SU-DHL-6 (cell line): ENCODE measurements at regions not wholly inside any gene's neighbourhood (a gene's known extent, or its start where the extent isn't known, plus 50 kb on each side); places are given as distances from the start of the nearest gene placed in this dataset.

Experiments used
- H2AFZ ChIP-seq: fragments of 200-600 bp; sonication (generic); 2 replicates; pipeline ENCODE4 v1.6.1; 2014; ENCODE audit warnings: low read depth, mild to moderate bottlenecking, moderate library complexity, mixed read lengths, antibody characterized with exemption, low read length; ENCODE audit not compliant: severe bottlenecking
- H3F3A ChIP-seq: fragments of 200-600 bp; shearing (Covaris generic); 2 replicates; pipeline ENCODE4 v1.6.0; 2016; ENCODE audit warnings: antibody characterized with exemption, mild to moderate bottlenecking; ENCODE audit not compliant: insufficient read depth
- H3K27ac ChIP-seq: fragments of 200-600 bp; sonication (generic); 2 replicates; pipeline ENCODE4 v1.5.1; 2016; ENCODE audit warnings: low read depth, mild to moderate bottlenecking, low read length, moderate library complexity, mixed read lengths
- H3K27me3 ChIP-seq: fragments of 200-600 bp; sonication (generic), shearing (Covaris generic); 2 replicates; pipeline ENCODE4 v1.6.0; 2014; ENCODE audit warnings: mild to moderate bottlenecking, low read length
- H3K36me3 ChIP-seq: fragments of 200-600 bp; sonication (generic); 2 replicates; pipeline ENCODE4 v1.6.1; 2014; ENCODE audit warnings: mild to moderate bottlenecking, low read length, mixed read lengths
- H3K4me2 ChIP-seq: fragments of 300-600, 200-600 bp; shearing (Covaris generic), sonication (generic); 2 replicates; pipeline ENCODE4 v1.6.0; 2014; ENCODE audit warnings: low read length, low read depth, mild to moderate bottlenecking; ENCODE audit not compliant: poor library complexity, severe bottlenecking
- H3K4me3 ChIP-seq: fragments of 200-600 bp; sonication (generic); 2 replicates; pipeline ENCODE4 v1.5.1; 2014; ENCODE audit warnings: antibody characterized with exemption, low read length, mild to moderate bottlenecking, mixed read lengths; ENCODE audit not compliant: insufficient read depth, poor library complexity, severe bottlenecking
- H3K79me2 ChIP-seq: fragments of 200-600 bp; sonication (generic); 2 replicates; pipeline ENCODE4 v1.6.1; 2014; ENCODE audit warnings: mild to moderate bottlenecking, low read length, moderate library complexity; ENCODE audit not compliant: insufficient read depth
- H3K9ac ChIP-seq: fragments of 200-600 bp; sonication (generic); 2 replicates; pipeline ENCODE4 v1.7.0; 2014; ENCODE audit warnings: mild to moderate bottlenecking, low read length
- H3K9me2 ChIP-seq: fragments of 200-600 bp; sonication (generic); replicated peaks from 2 replicates; pipeline ENCODE4 v1.6.1; 2014; ENCODE audit warnings: low read length; ENCODE audit not compliant: insufficient read depth
- H3K9me3 ChIP-seq: fragments of 200-600 bp; sonication (generic); 2 replicates; pipeline ENCODE4 v1.6.1; 2014; ENCODE audit warnings: low read length, mixed read lengths; ENCODE audit not compliant: insufficient read depth
- H4K20me1 ChIP-seq: fragments of 200-600 bp; sonication (generic); 2 replicates; pipeline ENCODE4 v1.6.1; 2014; ENCODE audit warnings: low read depth, mild to moderate bottlenecking, antibody characterized with exemption, low read length, moderate library complexity, mixed read lengths
- CTCF ChIP-seq: fragments of 200-600 bp; sonication (generic); IDR thresholded peaks from one replicate; pipeline ENCODE4 v1.5.1; 2017; ENCODE audit warnings: antibody characterized with exemption, mild to moderate bottlenecking, low read length, moderate library complexity; ENCODE audit not compliant: insufficient read depth, poor library complexity, severe bottlenecking
- EZH2phosphoT487 ChIP-seq: fragments of 200-600 bp; sonication (generic), shearing (Covaris generic); conservative IDR thresholded peaks from 2 replicates; pipeline ENCODE4 v1.6.1; 2018; ENCODE audit warnings: mild to moderate bottlenecking, antibody characterized with exemption, low read length, moderate library complexity, mixed read lengths

GRCh38 chr5:40030661-40031060 lies 605.9 kb upstream of the DAB2 start:
- Histone ChIP-seq H3K9ac (no peak overlapping the region), H3F3A (peaks cover 5% of the 10 kb centered on the region; the same call in 1 of the 2 replicates), H3K79me2 (no peaks in the 10 kb centered on the region), H3K4me3 (no peak overlapping the region), H3K27me3 (no peaks in the 10 kb centered on the region), H3K4me2 (no peak overlapping the region), H3K9me2 (no peaks in the 10 kb centered on the region), H3K36me3 (no peaks in the 10 kb centered on the region), H3K27ac (no peak overlapping the region), H2AFZ (no peak overlapping the region), H3K9me3 (no peaks in the 10 kb centered on the region), H4K20me1 (no peaks in the 10 kb centered on the region)
- TF ChIP-seq EZH2phosphoT487 (no peak), CTCF (no peak)

- Histone ChIP-seq H3K36me3 (no peaks in the 10 kb centered on the region), H3K27me3 (no peaks in the 10 kb centered on the region), H2AFZ (no peak overlapping the region), H3K79me2 (no peaks in the 10 kb centered on the region), H3K4me2 (no peak overlapping the region), H3F3A (peaks cover 5% of the 10 kb centered on the region; the same call in 1 of the 2 replicates), H3K4me3 (no peak overlapping the region), H4K20me1 (no peaks in the 10 kb centered on the region), H3K9ac (no peak overlapping the region), H3K9me3 (no peaks in the 10 kb centered on the region), H3K9me2 (no peaks in the 10 kb centered on the region), H3K27ac (no peak overlapping the region)
- TF ChIP-seq EZH2phosphoT487 (no peak), CTCF (no peak)
These were observed 605.1 kb upstream of the DAB2 start for GRCh38 chr5:40029711-40030495.

- Histone ChIP-seq H3K9ac (no peak overlapping the region), H3K4me3 (no peak overlapping the region), H3K36me3 (no peaks in the 10 kb centered on the region), H4K20me1 (no peaks in the 10 kb centered on the region), H3K79me2 (no peaks in the 10 kb centered on the region), H3K4me2 (no peak overlapping the region), H3K9me2 (no peaks in the 10 kb centered on the region), H3F3A (no peaks in the 10 kb centered on the region), H2AFZ (no peak overlapping the region), H3K9me3 (0 out of 2 replicates have a peak, but pooled peaks cover 6% of the 10 kb centered on the region), H3K27ac (no peak overlapping the region), H3K27me3 (no peaks in the 10 kb centered on the region)
- TF ChIP-seq CTCF (no peak), EZH2phosphoT487 (no peak)
These were observed 602.6 kb upstream of the DAB2 start for GRCh38 chr5:40027400-40027799.
